HCT116 (cell line): ENCODE measurements at regions not wholly inside any gene's neighbourhood (a gene's known extent, or its start where the extent isn't known, plus 50 kb on each side); places are given as distances from the start of the nearest gene placed in this dataset.

ENCODE experiments used
- ATAC-seq: fragments of 200-7000 bp; cut with Tn5 transposase; 2 replicates; pipeline ENCODE4 v1.9.1; 2020; ENCODE audit warnings: mild to moderate bottlenecking, moderate library complexity
- BruUV-seq: library from RNA; stranded (reverse); fragments of 400-500 nt; replicated peaks from 2 replicates; lab custom pipeline; 2021; lab: Mats Ljungman, UMichigan
- CTCF ChIA-PET: fragments of 300-600 bp; sonication (Branson Sonifier 250); formaldehyde crosslinking; loops from one replicate; lab custom pipeline; 2021; ENCODE audit warnings: antibody characterized with exemption; lab: Charles Lee
- POLR2A ChIA-PET: fragments of 300-600, 350-600 bp; sonication (Branson Sonifier 250); formaldehyde crosslinking; loops from one replicate; lab custom pipeline; 2021; ENCODE audit warnings: antibody characterized with exemption; lab: Charles Lee
- RAD21 ChIA-PET, 2 experiments: fragments of 300-600 bp; sonication (Branson Sonifier 250); formaldehyde crosslinking; loops; one replicate each; lab custom pipeline; 2023; ENCODE audit warnings: low total read pairs in 2 of 2; ENCODE audit not compliant: uncharacterized antibody in 2 of 2, unreplicated experiment in 2 of 2, low non-redundant PET in 1 of 2; lab: Charles Lee
- DNase-seq: peaks from one replicate; pipeline ENCODE4 v3.0.0-alpha.2; 2010; ENCODE audit warnings: low read depth, low spot score
- H2AFZ ChIP-seq: fragments of 200-600 bp; shearing (Covaris generic), sonication (generic); 2 replicates; pipeline ENCODE4 v1.6.1; 2017; ENCODE audit warnings: low read depth, mixed run types, mixed read lengths, antibody characterized with exemption, low read length; ENCODE audit not compliant: poor library complexity, severe bottlenecking
- H3K27ac ChIP-seq: 2 replicates; pipeline ENCODE4 v1.5.1; 2012; ENCODE audit warnings: low read depth, low read length
- H3K27me3 ChIP-seq: fragments of 200-600 bp; sonication (generic); 2 replicates; pipeline ENCODE4 v1.6.1; 2016; ENCODE audit warnings: mixed run types, low read length, mixed read lengths; ENCODE audit not compliant: insufficient read depth
- H3K36me3 ChIP-seq, 2 experiments: fragments of 200-500 bp in 1 of 2; fragments of 200-600 bp in 1 of 2; sonication (Bioruptor generic) in 1 of 2; sonication (generic) in 1 of 2; 2 replicates each; pipeline versions ENCODE4 v1.5.1 to v1.6.1; 2014 to 2016; ENCODE audit warnings: low read length in 2 of 2, inconsistent platforms in 1 of 2, mixed read lengths in 1 of 2, mixed run types in 1 of 2; ENCODE audit not compliant: insufficient read depth in 2 of 2, control insufficient read depth in 1 of 2
- H3K4me1 ChIP-seq, 2 experiments: fragments of 200-600 bp in 1 of 2; sonication (generic) in 1 of 2; 2 replicates each; pipeline versions ENCODE4 v1.5.1 to v1.6.1; 2012 to 2017; ENCODE audit warnings: low read length in 2 of 2, inconsistent platforms in 1 of 2, mild to moderate bottlenecking in 1 of 2, mixed read lengths in 1 of 2, mixed run types in 1 of 2, moderate library complexity in 1 of 2; ENCODE audit not compliant: insufficient read depth in 2 of 2, control insufficient read depth in 1 of 2
- H3K4me2 ChIP-seq: fragments of 200-600 bp; sonication (generic); 2 replicates; pipeline ENCODE4 v1.6.1; 2017; ENCODE audit warnings: mixed run types, low read length, mixed read lengths
- H3K4me3 ChIP-seq, 2 experiments: fragments of 200-600 bp in 1 of 2; sonication (generic) in 1 of 2; replicated peaks in 1 of 2; 2 replicates each; pipeline ENCODE4 v1.5.1; 2011 to 2016; ENCODE audit warnings: low read length in 2 of 2, control low read depth in 1 of 2, low read depth in 1 of 2, mild to moderate bottlenecking in 1 of 2, mixed read lengths in 1 of 2, mixed run types in 1 of 2
- H3K79me2 ChIP-seq: fragments of 200-600 bp; sonication (generic); 2 replicates; pipeline ENCODE4 v1.6.1; 2017; ENCODE audit warnings: mild to moderate bottlenecking, mixed run types, low read length, moderate library complexity, mixed read lengths; ENCODE audit not compliant: insufficient read depth
- H3K9ac ChIP-seq: fragments of 200-600 bp; sonication (generic); 2 replicates; pipeline ENCODE4 v1.6.1; 2016; ENCODE audit warnings: low read length, mixed read lengths
- H3K9me2 ChIP-seq: fragments of 200-600 bp; sonication (generic), shearing (Covaris generic); 2 replicates; pipeline ENCODE4 v1.6.1; 2017; ENCODE audit warnings: mixed run types, mild to moderate bottlenecking, moderate library complexity; ENCODE audit not compliant: insufficient read depth
- H3K9me3 ChIP-seq, 2 experiments: fragments of 200-500 bp in 1 of 2; fragments of 200-600 bp in 1 of 2; sonication (Bioruptor generic) in 1 of 2; sonication (generic) in 1 of 2; 2 replicates each; pipeline ENCODE4 v1.6.1; 2014 to 2017; ENCODE audit warnings: low read length in 2 of 2, mixed read lengths in 2 of 2, inconsistent platforms in 1 of 2, low read depth in 1 of 2, mild to moderate bottlenecking in 1 of 2, mixed run types in 1 of 2, moderate library complexity in 1 of 2; ENCODE audit not compliant: control insufficient read depth in 1 of 2, insufficient read depth in 1 of 2
- H4K20me1 ChIP-seq: fragments of 200-600 bp; sonication (generic), shearing (Covaris generic); 2 replicates; pipeline ENCODE4 v1.6.1; 2017; ENCODE audit warnings: mixed run types, mild to moderate bottlenecking, moderate library complexity; ENCODE audit not compliant: insufficient read depth
- CBX3 ChIP-seq: IDR thresholded peaks from 2 replicates; pipeline ENCODE4 v1.6.1; 2012; ENCODE audit warnings: low read depth
- CEBPB ChIP-seq: IDR thresholded peaks from 2 replicates; pipeline ENCODE4 v1.6.1; 2012; ENCODE audit warnings: low read depth
- ELF1 ChIP-seq: IDR thresholded peaks from 2 replicates; pipeline ENCODE4 v1.6.1; 2012; ENCODE audit warnings: low read depth, borderline replicate concordance
- EZH2 ChIP-seq: fragments of 200-600 bp; sonication (generic); IDR thresholded peaks from 2 replicates; pipeline ENCODE4 v1.6.1; 2017; ENCODE audit warnings: antibody characterized with exemption, mixed run types
- EZH2phosphoT487 ChIP-seq: fragments of 200-600 bp; IDR thresholded peaks from 2 replicates; pipeline ENCODE4 v1.6.1; 2018; ENCODE audit warnings: antibody characterized with exemption, borderline replicate concordance
- FOSL1 ChIP-seq: IDR thresholded peaks from 2 replicates; pipeline ENCODE4 v1.6.1; 2012; ENCODE audit warnings: low read depth
- JUND ChIP-seq: IDR thresholded peaks from 2 replicates; pipeline ENCODE4 v1.6.1; 2012
- POLR2A ChIP-seq: IDR thresholded peaks from 2 replicates; pipeline ENCODE4 v1.7.0; 2011; ENCODE audit warnings: borderline replicate concordance; ENCODE audit not compliant: insufficient read depth, insufficient read length; ENCODE audit errors: extremely low read depth
- REST ChIP-seq: IDR thresholded peaks from 2 replicates; pipeline ENCODE4 v1.6.1; 2012; ENCODE audit warnings: low read depth
- SIN3A ChIP-seq: IDR thresholded peaks from 2 replicates; pipeline ENCODE4 v1.6.1; 2012; ENCODE audit warnings: low read depth
- SRF ChIP-seq: IDR thresholded peaks from 2 replicates; pipeline ENCODE4 v1.6.1; 2012; ENCODE audit warnings: low read depth
- TCF7L2 ChIP-seq: IDR thresholded peaks from 2 replicates; pipeline ENCODE4 v1.7.0; 2011; ENCODE audit warnings: borderline replicate concordance, inconsistent platforms; ENCODE audit not compliant: insufficient read depth, insufficient read length; ENCODE audit errors: extremely low read depth
- YY1 ChIP-seq: IDR thresholded peaks from 2 replicates; pipeline ENCODE4 v1.6.1; 2011; ENCODE audit warnings: low read length, low read depth, moderate library complexity, mild to moderate bottlenecking; ENCODE audit not compliant: insufficient replicate concordance; ENCODE audit errors: extremely low read depth
- ZNF274 ChIP-seq: fragments of 200-500 bp; sonication (Bioruptor generic); IDR thresholded peaks from 2 replicates; pipeline ENCODE4 v1.6.1; 2014; ENCODE audit warnings: mild to moderate bottlenecking, low read depth, low read length, inconsistent platforms
- intact Hi-C: fragments of 100-400 bp; cut with micrococcal nuclease; formaldehyde crosslinking; loops from 2 replicates; pipeline ENCODE4 v1.10.0; 2022
- TF ChIP-seq, protein P1 (sequence below): IDR thresholded peaks from 2 replicates; pipeline ENCODE4 v1.6.1; 2012

- no peak for ATAC-seq
- Histone ChIP-seq H3K9ac (no peak overlapping the region), H3K27me3 (no peaks in the 10 kb centered on the region), H3K9me3 (peaks cover 4 to 16% of the 10 kb centered on the region in 2 experiments; a peak in 2 of 4 replicates), H3K27ac (no peak overlapping the region), H3K4me2 (no peak overlapping the region), H3K4me3 (no peak overlapping the region), H3K9me2 (no peaks in the 10 kb centered on the region), H3K36me3 (no peaks in the 10 kb centered on the region), H2AFZ (no peak overlapping the region), H3K4me1 (no peaks in the 10 kb centered on the region), H4K20me1 (no peaks in the 10 kb centered on the region), H3K79me2 (no peaks in the 10 kb centered on the region)
- BruUV-seq = no TSS peak
- intact Hi-C loops = no loop called here
- ChIA-PET POLR2A (no interaction called here), CTCF (no interaction called here), RAD21 (no interaction called here)
- no peak for DNase-seq
- TF ChIP-seq JUND (no peak), POLR2A (no peak), ELF1 (no peak), SRF (no peak), ZNF274 (no peak), EZH2phosphoT487 (no peak), CBX3 (no peak), SIN3A (no peak), REST (no peak), FOSL1 (no peak), TCF7L2 (no peak), CEBPB (no peak), YY1 (no peak), EZH2 (no peak)
- TF ChIP-seq, protein P1, sequence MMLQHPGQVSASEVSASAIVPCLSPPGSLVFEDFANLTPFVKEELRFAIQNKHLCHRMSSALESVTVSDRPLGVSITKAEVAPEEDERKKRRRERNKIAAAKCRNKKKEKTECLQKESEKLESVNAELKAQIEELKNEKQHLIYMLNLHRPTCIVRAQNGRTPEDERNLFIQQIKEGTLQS = no peak
Observed at GRCh38 chr5:28548856-28549255, 1510.5 kb upstream of the CDH9 start.
